NCI-H1417 (cell line): ENCODE measurements at regions not wholly inside any gene's neighbourhood (a gene's known extent, or its start where the extent isn't known, plus 50 kb on each side); places are given as distances from the start of the nearest gene placed in this dataset.
"Not testable (repeated sequence)": the region's sequence is repeated elsewhere in the genome, so short reads cannot be mapped to it uniquely, and the experiment has no call there.

ENCODE experiments used
- DNase-seq, 3 experiments: peaks; one replicate each; lab custom pipeline; 2025; lab: John Stamatoyannopoulos, UW

DNA sequence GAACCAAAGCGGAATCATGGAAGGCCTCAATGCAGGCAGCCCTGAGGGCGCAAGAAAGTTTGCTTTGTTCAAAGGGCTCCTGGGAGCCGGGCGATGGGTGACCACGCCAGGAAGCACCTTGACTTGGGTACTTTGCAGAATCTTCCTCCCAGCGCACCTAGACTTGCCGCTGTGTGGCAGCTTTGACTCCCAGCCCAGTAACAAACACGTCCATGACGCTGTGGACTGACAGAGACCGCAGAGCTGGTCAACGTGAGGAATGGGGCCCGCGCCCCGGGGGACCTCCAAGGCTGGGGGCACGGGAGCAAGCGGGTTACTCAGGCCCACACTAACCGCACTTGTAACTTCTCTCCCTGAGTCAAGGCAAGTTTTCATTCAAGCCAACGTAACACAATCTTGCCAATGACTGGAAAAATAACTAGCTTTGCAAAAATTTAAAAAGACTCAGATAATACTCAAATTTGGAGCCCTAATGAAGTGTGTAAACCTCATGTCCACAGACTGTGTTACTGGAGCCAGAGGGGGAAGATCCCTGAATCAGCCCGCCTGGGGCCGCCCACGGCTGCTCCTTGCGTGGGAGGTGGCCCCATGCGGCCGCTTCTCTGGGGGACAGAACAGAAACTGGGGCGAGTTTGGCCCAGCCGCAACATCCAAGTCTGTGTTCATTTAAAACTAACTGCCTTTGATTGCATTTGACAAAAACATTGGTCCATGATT is 130.8 kb downstream of the DNAJB6 start:
- DNase-seq = no peak

DNA sequence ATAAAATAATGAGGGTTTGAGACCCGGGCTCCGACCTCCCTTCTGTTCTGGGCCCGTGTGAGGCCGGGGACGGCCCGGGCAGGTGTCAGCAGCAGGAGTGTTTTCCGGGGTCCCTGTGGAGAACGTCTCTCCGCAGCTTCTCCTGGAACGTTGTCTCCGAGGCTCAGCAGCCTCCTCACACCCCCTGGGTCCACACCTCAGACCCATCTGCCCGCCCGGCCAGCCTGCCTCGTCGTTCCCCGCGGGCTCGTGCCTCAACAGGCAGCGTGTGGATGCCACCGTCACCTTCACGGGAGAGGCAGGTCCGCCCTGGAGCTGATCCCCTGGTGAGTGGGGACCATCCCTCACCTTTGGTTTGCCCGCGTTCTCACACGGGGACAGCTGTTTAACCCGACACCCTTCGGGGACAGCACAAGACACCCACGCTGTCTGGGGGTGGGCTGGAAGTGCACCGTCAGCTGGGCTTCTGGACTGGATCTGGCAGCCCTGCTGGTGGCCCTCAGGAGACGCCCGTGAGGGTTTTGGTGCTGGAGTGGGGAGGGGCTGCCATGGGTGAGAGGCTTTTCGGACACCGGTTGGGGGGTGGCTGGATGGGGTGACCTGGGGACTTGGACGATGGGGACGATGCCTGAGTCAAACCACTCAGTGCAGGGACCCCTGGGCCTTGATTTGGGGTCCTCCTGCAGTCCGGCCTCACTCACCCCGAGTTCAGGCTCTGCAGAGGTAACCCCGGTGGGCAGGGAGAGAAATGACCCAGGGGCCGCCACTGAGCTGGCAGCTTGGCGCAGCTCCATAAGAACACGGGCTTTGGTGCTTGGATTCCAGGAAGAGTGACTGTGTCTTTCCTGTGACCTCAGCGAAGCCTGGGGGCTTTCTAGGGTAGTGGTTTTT is 131.7 kb downstream of the DNAJB6 start:
- DNase-seq = no peak

DNA sequence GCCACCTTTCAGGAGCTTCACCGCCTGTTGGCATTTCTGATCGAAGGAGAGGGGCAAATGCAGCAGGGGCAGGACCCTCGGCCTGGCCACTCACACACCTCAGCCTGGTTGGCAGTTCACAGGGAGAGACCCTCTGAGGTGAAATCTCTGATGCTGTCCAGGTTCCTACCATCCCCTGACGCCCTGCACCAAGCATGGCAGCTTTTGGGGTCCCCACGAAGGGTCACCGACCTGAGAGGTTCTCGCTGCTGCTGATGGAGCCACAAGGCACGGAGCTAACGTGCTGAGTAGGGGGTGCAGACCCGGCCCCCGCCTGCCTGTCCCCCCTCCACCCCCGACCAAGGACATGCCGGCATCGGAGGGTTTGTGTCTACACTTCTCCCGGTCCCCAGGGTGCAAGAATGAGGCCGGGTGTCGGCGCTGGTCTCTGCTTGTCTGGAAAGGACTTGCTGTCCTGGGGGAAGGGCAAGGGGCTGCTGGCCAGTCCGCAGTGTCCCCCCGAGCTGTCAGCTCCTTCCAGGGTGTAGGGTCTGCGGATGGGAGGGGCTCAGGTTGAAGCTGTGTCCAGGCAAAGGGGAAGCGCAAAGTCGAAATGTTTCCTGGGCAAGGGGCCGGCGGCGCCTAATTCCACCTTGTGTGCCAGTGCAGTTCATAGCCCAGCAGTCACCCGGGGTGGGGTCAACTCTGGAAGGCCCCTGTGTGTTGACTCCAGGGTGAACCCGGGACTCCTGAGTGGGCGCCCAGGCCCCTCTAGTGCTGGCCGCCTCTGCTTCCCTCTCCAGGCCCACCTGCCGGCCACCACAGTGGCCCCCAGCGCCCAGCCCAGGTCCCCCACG is 132.6 kb downstream of the DNAJB6 start:
- no peak for DNase-seq

DNA sequence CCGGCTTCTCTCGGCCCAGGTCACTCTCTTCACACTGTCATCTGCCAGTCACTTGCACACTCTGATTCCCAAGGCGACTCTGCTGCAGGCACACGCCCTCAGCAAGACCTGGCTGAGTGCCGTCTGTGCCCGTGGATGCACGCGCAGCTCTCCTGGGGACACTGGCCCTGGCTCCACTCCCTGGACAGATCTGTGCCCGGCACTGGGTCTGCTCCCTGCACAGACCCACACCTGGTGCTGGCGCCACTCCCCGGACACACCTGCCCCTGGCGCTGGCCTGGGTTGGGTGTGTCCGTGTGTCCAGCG is 133.2 kb downstream of the DNAJB6 start:
- DNase-seq = no peak

DNA sequence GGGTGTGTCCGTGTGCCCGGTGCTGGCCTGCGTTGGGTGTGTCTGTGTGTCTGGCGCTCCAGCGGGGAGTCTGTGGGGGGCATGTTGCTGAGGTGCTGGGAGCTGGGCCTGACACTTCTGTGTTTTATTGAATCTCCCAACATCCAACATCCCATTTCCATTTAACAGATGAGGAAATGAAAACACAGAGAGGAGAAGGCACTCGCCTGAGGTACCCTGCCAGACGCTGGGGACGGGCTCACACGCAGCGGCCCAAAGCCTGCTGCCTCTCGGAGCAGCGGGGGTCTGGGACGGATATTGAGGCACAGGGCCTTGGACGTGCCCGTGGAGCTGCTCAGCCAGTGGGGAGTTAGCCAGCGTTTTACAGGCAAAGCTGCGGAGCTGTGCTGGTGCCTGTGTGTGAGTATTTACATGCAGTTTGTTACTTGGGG is 133.9 kb downstream of the DNAJB6 start:
- no peak for DNase-seq

DNA sequence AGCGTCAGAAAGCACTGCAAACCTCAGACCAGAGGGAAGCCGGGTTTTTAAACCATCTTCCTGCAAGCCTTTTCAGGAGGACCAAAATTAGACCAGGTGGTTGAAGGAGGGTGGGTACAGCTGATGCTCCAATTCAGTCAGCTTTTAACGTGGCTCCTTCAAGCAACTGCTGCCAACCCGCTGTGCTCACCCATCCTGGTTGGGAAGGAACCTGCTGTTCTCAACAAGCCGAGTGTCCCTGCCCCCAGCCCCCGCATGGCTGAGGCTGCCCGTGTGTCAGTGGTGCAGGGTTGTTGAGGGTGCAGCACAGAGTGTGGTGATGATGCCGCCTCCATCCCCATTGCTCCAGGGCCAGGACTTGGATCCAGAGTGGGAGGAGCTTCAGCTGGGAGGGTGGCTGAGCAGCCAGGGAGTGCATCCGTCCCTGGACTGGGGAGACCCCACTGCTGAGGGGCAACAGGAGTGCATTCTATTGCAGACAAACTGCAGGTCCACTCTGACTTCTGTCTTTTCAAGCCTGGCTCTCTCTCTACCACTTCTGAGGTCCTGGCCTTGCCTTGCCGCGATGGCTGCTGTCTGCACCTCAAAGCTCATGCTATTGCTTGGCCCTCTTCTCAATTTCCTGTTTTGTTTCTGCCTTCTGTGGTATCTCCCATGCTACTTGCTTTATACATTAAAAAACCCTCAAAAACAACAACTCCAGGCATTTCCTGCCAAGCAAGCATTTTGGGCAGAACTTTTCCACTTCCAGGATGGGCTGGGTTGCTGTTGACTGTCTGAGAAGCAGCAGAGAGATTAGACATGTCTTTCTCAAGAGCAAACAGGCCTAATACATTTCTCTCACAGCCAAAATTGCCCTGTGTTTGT is 134.7 kb downstream of the DNAJB6 start:
- DNase-seq = peak in 1 of 3 experiments; percentile 30

DNA sequence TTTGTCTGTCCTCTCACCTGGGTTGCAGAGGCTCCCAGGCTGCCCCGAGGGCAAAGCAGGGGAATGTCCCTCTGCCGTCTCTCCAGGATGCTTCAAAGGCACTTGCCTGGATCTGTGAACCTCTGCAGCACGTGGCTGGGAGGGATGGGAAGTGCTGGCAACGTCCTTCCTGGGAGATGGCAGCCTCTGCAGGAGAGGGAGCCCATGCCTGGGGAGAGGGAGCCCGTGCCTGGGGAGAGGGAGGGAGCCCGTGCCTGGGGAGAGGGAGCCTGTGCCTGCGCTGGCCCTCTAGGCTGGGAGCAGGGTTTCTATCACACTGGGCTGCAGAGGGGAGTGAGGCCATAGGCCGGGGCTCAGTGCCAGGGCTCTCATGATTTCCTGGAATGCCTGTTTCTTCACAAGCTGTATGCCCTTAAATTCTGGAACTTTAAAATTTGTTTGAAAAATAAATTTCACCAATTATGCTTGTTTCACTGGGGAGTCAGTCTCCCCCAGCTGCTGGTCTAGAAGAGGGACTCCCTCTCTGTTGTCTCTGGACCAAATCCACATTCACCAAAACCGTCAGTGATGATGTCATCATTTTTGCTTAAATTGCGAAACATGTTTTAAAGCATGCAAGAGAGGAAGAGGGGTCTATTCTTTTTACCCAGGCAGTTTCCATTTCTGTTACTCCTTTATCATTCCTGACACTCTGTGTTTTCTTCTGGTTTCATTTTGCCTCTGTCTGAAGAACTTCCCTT is 135.7 kb downstream of the DNAJB6 start:
- DNase-seq = no peak

DNA sequence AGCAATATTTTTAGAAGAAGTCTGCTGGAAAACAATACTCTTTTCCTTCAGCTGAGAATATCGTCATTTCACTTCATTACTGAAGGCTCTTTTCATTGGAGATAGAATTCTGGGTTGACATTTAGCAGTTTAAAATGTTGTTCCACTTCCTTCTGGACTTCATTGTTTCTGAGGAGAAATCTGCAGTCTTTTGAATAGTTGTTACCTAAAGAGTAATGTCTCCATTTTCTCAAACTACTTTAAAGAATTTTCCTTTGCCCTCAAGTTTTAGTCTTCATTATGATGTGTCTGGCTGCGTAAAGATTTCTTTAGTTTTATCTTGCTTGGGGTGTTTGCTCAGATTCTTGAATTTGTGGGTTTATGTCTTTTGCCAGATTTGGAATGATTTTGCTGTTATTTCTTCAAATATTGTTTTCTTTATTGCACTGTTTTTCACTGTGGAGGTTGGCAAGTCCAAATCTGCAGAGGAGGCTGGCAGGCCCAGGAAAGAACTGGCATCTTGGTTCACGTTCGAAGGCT is 136.3 kb downstream of the DNAJB6 start:
- DNase-seq = no peak

DNA sequence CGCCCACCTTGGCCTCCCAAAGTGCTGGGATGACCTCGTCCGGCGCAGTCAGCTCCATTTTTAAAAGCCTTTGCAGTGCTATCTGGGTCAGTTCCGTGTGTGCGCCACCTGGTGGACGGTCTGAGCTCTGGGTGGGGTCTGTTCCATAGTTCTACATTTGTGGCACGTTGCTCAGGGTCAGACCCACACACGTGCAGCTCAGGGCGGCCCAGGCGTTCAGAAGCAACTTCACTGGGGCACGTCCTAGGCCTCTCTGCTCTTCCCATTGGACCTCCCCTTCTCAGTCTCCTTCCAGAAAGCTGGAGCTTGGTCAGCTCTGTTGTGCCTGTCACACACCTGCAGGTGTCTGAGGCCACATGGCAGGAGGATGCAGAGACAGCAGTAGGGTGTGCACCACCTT is 137.9 kb downstream of the DNAJB6 start:
- DNase-seq = no peak

DNA sequence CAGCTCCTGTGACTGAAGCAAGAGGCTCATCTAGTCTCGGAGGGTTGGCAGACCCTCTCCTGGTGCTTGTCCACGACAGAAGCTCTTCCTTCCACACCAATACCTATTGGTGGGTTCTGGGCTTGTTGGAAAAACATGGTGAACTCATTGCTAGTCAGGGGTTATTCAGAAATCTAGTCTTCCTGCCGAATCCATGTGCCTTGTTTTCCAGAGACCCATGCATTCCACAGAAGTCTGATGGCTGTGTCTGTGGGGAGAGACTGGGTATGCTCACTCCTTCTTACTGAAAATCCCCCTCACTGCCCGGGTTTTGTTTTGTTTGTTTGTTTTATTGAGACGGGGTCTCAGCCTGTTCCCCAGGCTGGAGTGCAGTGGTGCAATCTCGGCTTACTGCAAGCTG is 138.3 kb downstream of the DNAJB6 start:
- DNase-seq = no peak

DNA sequence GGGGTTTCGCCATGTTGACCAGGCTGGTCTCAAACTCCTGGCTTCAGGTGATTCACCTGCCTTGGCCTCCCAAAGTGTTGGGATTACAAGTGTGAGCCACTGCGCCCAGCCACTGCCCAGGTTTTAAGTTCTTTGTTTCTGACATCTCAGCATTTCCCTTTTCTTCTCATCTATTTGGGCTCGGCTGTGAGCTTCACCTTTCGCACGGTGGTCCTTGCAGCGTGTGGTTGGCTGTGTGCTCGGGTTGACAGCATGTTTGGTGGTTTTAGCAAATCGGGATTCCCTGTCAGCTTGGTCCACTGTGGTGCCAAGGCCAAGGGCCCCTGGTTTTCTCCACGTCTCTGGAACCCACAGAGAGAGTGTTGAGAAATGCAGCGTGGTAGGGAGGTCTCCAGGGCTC is 138.8 kb downstream of the DNAJB6 start:
- DNase-seq = no peak

DNA sequence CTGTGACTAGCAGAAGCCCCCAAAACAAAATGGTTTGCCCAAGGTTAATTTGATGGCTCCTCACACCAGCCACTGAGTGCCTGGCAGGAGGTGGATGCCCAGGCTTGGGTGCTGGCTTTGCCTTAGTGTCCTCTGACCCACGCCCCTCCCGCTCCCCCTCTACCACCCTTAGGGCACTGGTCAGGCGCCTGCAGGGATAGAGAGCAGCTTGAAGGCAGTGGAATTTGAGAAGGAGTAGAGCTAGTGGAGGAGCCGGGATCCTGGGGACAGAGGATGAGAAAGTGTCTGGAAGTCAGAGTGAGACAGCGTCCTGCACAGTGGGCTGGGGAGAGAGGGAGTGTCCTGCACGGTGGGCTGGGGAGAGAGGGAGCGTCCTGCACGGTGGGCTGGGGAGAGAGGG is 139.4 kb downstream of the DNAJB6 start:
- DNase-seq = no peak

DNA sequence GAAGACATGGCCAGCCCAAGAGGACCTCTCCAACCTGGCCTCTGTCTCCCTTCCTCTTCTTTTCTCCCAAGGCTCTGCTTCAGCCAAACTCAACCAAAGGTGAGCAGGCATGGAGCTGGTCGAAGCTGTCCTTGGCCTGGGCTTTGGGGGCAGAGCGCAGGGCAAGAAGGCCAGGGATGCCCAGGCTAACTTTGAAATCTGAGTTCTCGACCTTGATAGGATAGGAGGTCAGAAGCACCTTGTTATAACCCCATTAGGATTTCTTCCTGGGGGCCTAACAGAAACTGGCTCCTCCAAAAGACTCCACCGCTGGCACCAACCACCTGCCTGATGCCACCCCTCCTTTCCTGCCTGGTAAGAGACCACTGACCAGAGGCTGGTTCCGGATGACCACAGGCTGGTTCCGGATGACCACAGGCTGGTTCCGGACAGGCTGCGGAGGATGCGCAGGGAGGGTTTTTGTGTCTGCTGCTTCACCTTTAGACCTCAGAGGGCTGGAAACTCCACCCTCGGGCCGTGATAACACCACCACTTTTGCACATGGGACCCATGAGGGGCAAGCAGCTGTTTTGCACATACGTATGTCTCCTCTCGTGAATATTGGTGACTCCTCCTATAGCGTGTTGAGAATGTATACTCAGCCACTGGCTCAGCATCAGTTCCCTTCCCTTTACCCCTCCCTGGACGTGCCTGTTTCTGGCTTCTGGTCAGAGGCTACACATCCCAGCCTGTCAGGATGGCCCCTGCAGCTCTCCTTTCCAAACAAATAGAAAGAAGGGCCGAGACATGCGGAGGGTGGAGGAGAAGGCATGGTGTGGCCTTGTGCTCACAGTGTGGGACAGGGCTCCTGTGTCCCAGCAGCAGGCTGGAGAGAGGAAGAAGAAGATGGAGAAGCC is 140.1 kb downstream of the DNAJB6 start:
- no peak for DNase-seq

DNA sequence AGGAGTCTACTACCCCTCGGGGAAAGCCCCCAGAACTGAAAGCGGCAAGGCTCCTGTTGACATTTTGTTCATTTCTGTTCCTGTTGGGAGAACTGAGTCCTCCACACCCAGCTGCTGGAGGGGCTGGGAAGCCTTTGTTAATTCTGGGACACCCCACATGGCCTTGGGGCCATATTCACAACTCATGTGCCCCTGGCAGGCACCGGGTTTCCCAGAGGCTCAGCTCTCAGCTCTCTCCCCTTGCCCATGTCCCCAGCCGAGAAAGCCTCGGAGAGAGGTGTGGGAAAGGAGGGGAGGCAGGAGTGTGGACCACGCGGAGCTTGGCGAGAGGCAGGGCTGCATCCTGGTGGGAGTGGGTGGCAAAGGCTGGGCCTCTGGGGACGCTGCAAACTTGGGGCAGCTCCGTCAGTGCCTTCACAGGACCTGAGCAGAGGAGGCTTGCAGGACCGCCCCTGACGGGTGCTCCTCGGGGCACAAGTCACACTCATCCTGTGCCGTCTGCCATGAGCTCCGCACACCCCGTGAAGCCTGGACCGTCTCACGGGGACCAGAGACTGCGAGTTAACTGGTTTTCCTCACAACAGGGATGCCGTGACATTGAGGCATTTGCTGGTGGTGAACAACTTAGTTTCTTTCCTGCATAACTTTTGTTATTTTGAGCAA is 140.9 kb downstream of the DNAJB6 start:
- DNase-seq = no peak

DNA sequence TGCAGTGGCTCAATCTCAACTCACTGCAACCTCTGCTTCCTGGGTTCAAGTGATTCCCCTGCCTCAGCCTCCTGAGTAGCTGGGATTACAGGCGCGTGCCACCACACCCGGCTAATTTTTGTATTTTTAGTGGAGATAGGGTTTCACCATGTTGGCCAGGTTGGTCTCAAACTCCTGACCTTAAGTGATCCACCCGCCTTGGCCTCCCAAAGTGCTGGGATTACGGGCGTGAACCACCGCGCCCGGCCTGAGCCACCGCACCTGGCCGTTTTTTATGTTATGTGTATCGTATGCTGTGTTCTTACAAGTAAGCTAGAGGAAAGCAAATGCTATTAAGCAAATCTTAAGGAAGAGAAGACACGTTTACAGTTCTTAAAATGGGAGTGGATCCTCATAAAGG is 141.8 kb downstream of the DNAJB6 start:
- not testable (repeated sequence) for DNase-seq

DNA sequence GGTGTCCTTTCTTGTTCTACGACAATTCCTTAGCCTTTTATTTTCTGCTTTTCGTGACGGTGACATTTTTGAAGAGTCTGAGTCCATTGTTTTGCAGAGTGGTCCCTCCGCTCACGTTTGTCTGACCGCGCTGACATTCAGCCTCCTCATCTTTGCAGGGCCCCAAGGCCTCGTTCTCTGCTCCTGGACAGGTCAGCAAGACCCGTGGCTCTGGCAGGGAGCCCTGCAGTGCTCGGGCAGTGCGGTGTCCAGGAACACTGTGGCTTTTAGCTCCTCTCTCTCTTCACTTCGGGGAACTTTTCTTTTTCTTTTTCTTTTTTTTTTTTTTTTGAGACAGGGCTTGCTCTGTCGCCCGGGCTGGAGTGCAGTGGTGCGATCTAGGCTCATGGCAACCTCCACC is 142.5 kb downstream of the DNAJB6 start:
- no peak for DNase-seq

DNA sequence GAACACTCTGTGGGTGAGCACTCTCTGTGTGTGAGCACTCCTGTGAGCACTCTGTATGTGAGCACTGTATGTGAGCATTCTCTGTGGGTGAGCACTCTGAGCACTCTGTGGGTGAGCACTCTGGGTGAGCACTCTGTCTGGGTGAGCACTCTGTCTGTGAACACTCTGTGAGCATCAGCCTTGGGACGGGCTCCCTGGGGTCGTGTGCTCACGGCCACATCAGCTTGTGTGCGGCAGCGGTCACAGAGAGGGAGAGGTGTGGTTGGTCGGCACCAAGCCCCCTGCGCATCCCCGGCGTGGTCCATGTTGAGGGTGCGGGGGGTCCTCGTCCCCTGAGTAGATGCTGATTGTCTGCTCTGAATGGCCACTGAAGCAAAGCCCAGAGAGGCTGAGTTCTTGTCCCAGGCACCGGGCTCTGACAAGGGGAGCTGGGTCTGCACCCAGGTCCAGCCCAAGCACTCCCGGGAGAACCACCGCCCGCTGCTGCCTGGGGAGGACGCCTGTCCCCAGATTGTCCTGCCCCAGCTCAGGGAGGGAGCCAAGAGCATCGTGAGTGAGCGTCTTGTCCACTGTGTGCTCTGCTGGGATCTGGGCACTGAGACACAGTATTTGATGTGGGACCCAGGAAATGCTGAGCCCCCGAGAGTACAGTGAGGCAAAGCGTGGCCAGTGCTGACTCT is 143.7 kb downstream of the DNAJB6 start:
- DNase-seq = no peak

DNA sequence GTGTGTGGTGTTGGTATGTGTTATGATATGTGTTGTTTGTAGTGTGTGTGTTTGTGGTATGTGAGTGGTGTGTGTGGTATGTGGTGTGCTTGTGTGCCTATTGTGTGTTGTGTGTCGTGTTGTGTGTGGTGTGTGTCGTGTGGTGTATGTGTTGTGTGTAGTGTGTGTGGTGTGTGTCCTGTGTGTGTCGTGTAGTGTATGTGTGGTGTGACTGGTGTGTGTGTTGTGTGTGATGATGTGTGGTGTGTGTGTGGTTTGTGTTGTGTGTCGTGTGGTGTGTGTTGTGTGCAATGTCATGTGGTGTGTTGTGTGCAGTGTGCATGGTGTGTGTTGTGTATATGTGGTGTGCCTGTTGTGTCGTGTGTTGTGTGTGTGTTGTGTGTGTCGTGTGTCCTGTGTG is 144.6 kb downstream of the DNAJB6 start:
- DNase-seq = no peak

DNA sequence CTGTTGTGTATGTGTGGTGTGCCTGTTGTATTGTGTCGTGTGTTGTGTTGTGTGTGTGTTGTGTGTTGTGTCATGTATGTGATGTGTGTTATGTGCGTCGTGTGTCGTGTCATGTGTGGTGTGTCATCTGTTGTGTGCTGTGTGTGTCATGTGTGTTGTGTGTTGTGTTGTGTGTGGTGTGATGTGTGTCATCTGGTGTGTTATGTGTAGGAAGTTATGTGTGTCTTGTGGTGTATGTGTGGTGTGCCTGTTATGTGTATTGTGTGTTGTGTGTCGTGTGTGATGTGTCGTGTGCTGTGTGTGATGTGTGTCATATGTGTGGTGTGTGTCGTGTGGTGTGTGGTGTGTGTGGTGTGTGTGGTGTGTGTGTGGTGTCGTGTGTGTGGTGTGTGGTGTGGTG is 145.2 kb downstream of the DNAJB6 start:
- no peak for DNase-seq
